ENCODE measurements at regions not wholly inside any gene's neighbourhood (a gene's known extent, or its start where the extent isn't known, plus 50 kb on each side); places are given as distances from the start of the nearest gene placed in this dataset.

DNA sequence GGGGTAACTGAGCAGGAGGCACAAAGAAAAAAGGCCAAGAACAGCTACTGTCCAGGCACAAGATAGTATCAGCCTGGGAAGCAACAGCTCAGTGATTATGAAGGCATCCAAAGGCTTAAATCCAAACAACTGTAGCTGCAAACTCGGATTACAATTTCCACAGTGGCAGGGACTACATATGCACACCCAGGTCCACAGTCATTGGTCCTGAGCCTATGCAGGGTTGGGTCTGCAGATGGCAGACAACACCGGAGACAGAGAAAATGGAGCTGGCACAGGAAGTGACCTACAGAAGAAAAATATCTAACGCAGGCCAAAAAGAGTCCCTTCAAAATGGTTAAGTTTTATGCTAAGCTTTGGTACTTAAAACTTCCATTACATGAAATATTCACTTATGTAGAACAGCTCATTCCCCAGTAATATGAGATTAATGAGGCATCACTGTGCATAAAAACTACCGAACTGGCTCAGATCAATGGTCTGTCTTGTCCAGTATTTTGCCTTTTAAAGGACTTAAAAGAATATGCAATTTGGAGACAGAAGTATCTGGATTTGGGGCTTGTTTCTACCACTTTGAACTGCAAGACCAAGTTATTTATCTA, 132.1 kb downstream of the SUCLG1 start:
- Histone ChIP-seq H3K9ac (no peak overlapping the region), H3K36me3 (ENCODE audit: low read depth) (no peaks in the 10 kb centered on the region), H2AFZ (no peak overlapping the region), H3K9me3 (ENCODE audit: low read depth) (no peaks in the 10 kb centered on the region), H3K9me2 (ENCODE audit: insufficient read depth) (no peaks in the 10 kb centered on the region), H3K79me2 (ENCODE audit: insufficient read depth) (no peaks in the 10 kb centered on the region), H3K4me3 (no peak overlapping the region), H3F3A (ENCODE audit: insufficient read depth) (no peaks in the 10 kb centered on the region), H3K4me1 (ENCODE audit: insufficient read depth) (no peaks in the 10 kb centered on the region), H3K4me2 (ENCODE audit: unreplicated experiment) (no peak overlapping the region), H3K27me3 (replicated peaks; ENCODE audit: insufficient read depth) (peaks cover 12% of the 10 kb centered on the region), H3K27ac (no peak overlapping the region), H4K20me1 (ENCODE audit: insufficient read depth) (no peaks in the 10 kb centered on the region)
- 32 to 42% methylated on average over 4 of the region's 4 CpGs for WGBS, 2 experiments (ENCODE audit: low coverage in 1 of 2, low lambda C conversion rate in 2 of 2, missing lambda C conversion rate in 2 of 2)
- no peak for DNase-seq
- in situ Hi-C loops (cut with MboI): loop anchor here (25.0 kb wide), 1 partner anchor 535 kb away; no protein-coding TSS in a partner anchor
- no peak for TF ChIP-seq EZH2phosphoT487 (IDR thresholded peaks at IDR 0.05; ENCODE audit: insufficient read depth, low read depth)
- TF ChIP-seq EZH2 (IDR thresholded peaks at IDR 0.05; ENCODE audit: insufficient read depth, poor library complexity, severe bottlenecking): no peak

DNA sequence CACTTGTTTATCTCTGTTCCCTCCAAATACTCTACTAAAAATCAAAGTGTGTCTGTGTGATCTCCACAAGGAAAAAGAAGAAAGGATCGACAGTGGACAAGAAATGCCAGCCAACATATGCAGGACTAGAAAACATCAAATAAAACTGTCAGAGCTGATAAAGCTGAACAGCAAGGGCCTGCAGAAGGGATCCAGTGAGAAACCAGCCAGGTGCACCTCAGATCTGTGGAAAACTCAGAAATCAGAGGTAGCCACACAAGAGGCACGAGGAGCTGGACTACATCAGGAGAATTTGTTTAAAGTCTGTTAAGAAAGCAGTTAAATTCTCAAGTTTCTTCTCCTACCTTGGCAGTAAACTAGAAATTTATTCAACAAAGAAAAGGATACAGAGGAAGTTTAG, 135.2 kb downstream of the SUCLG1 start:
- no peak overlapping the region for H3K9ac ChIP-seq
- H3K9me3 ChIP-seq (ENCODE audit: low read depth): no peaks in the 10 kb centered on the region
- in situ Hi-C loops (cut with MboI): no loop called here
- H3K27me3 ChIP-seq (replicated peaks; ENCODE audit: insufficient read depth): peaks cover 19% of the 10 kb centered on the region
- TF ChIP-seq EZH2phosphoT487 (IDR thresholded peaks at IDR 0.05; ENCODE audit: insufficient read depth, low read depth) (no peak), EZH2 (IDR thresholded peaks at IDR 0.05; ENCODE audit: insufficient read depth, poor library complexity, severe bottlenecking) (no peak)
- H3K27ac ChIP-seq: no peak overlapping the region
- H3K4me1 ChIP-seq (ENCODE audit: insufficient read depth): no peaks in the 10 kb centered on the region
- H3K9me2 ChIP-seq (ENCODE audit: insufficient read depth): no peaks in the 10 kb centered on the region
- no peak overlapping the region for H3K4me3 ChIP-seq
- H4K20me1 ChIP-seq (ENCODE audit: insufficient read depth): no peaks in the 10 kb centered on the region
- no peaks in the 10 kb centered on the region for H3K36me3 ChIP-seq (ENCODE audit: low read depth)
- no peak overlapping the region for H3K4me2 ChIP-seq (ENCODE audit: unreplicated experiment)
- no peak overlapping the region for H2AFZ ChIP-seq
- H3K79me2 ChIP-seq (ENCODE audit: insufficient read depth): no peaks in the 10 kb centered on the region
- no peak for DNase-seq
- H3F3A ChIP-seq (ENCODE audit: insufficient read depth): no peaks in the 10 kb centered on the region
- 32 to 33% methylated on average over 2 of the region's 2 CpGs for WGBS, 2 experiments (ENCODE audit: low coverage in 1 of 2, low lambda C conversion rate in 2 of 2, missing lambda C conversion rate in 2 of 2)

DNA sequence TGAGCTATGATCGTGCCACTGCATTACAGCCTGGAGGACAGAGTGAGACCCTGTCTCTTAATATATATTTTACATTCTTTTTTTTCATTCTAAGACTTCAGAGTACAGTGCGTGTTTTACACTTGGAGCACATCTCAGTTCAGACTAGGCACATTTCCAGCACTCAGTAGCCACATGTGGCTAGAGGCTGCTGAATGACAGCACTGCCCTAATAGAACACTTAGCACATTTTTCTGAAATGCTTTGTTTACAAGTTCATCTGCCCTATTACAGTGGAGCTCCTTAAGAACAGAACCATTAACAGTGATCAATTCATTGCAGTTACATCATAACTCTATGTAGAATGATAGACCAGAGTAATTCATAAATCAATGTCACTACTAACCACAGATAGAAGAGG, 138.1 kb downstream of the SUCLG1 start:
- no peaks in the 10 kb centered on the region for H3K9me3 ChIP-seq (ENCODE audit: low read depth)
- H3K27ac ChIP-seq: no peak overlapping the region
- H3K9me2 ChIP-seq (ENCODE audit: insufficient read depth): no peaks in the 10 kb centered on the region
- H2AFZ ChIP-seq: no peak overlapping the region
- no peak overlapping the region for H3K4me3 ChIP-seq
- no peaks in the 10 kb centered on the region for H3K36me3 ChIP-seq (ENCODE audit: low read depth)
- no peaks in the 10 kb centered on the region for H3K4me1 ChIP-seq (ENCODE audit: insufficient read depth)
- H3K27me3 ChIP-seq (replicated peaks; ENCODE audit: insufficient read depth): peaks cover 39% of the 10 kb centered on the region
- H3K79me2 ChIP-seq (ENCODE audit: insufficient read depth): no peaks in the 10 kb centered on the region
- no peaks in the 10 kb centered on the region for H3F3A ChIP-seq (ENCODE audit: insufficient read depth)
- 0 to 7% methylated on average over 2 of the region's 2 CpGs for WGBS, 2 experiments (ENCODE audit: low coverage in 1 of 2, low lambda C conversion rate in 2 of 2, missing lambda C conversion rate in 2 of 2)
- no peak overlapping the region for H3K9ac ChIP-seq
- TF ChIP-seq EZH2 (IDR thresholded peaks at IDR 0.05; ENCODE audit: insufficient read depth, poor library complexity, severe bottlenecking) (no peak), EZH2phosphoT487 (IDR thresholded peaks at IDR 0.05; ENCODE audit: insufficient read depth, low read depth) (no peak)
- DNase-seq: no peak
- no peak overlapping the region for H3K4me2 ChIP-seq (ENCODE audit: unreplicated experiment)
- in situ Hi-C loops (cut with MboI): no loop called here
- no peaks in the 10 kb centered on the region for H4K20me1 ChIP-seq (ENCODE audit: insufficient read depth)

DNA sequence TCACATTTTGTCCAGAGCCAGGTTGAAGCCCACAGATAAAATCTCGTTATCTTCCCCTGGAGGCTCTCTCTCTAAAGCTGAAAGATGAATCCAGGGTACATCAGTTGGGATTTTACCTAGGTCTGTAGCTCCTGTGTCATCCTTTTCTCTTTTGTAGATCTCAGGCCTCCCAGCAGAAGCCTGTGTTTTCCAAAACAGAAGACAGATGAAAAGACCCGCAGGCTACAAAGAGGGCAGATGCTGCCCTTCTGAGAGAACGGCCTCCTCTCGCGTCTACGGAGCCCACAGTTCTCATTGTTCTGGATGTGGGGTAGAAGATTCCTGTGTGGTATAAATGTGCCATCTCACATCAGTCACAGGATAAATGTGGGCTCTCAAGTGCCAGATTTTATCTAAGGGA, 139.5 kb downstream of the SUCLG1 start:
- no peaks in the 10 kb centered on the region for H3K4me1 ChIP-seq (ENCODE audit: insufficient read depth)
- H3K27ac ChIP-seq: no peak overlapping the region
- WGBS, 2 experiments (ENCODE audit: low coverage in 1 of 2, low lambda C conversion rate in 2 of 2, missing lambda C conversion rate in 2 of 2): 61 to 67% methylated on average over 6 of the region's 6 CpGs
- H3K36me3 ChIP-seq (ENCODE audit: low read depth): no peaks in the 10 kb centered on the region
- H3F3A ChIP-seq (ENCODE audit: insufficient read depth): no peaks in the 10 kb centered on the region
- H4K20me1 ChIP-seq (ENCODE audit: insufficient read depth): no peaks in the 10 kb centered on the region
- TF ChIP-seq EZH2phosphoT487 (IDR thresholded peaks at IDR 0.05; ENCODE audit: insufficient read depth, low read depth) (no peak), EZH2 (IDR thresholded peaks at IDR 0.05; ENCODE audit: insufficient read depth, poor library complexity, severe bottlenecking) (no peak)
- peaks cover 40% of the 10 kb centered on the region for H3K27me3 ChIP-seq (replicated peaks; ENCODE audit: insufficient read depth)
- no peak overlapping the region for H2AFZ ChIP-seq
- no peaks in the 10 kb centered on the region for H3K9me3 ChIP-seq (ENCODE audit: low read depth)
- no peaks in the 10 kb centered on the region for H3K9me2 ChIP-seq (ENCODE audit: insufficient read depth)
- no peak for DNase-seq
- H3K9ac ChIP-seq: no peak overlapping the region
- no peak overlapping the region for H3K4me3 ChIP-seq
- H3K4me2 ChIP-seq (ENCODE audit: unreplicated experiment): no peak overlapping the region
- H3K79me2 ChIP-seq (ENCODE audit: insufficient read depth): no peaks in the 10 kb centered on the region
- in situ Hi-C loops (cut with MboI): no loop called here

GRCh38 chr2:84317135-84317534, 141.9 kb downstream of the SUCLG1 start:
- no peaks in the 10 kb centered on the region for H4K20me1 ChIP-seq (ENCODE audit: insufficient read depth)
- in situ Hi-C loops (cut with MboI): no loop called here
- no peaks in the 10 kb centered on the region for H3K4me1 ChIP-seq (ENCODE audit: insufficient read depth)
- H3K4me2 ChIP-seq (ENCODE audit: unreplicated experiment): no peak overlapping the region
- no peaks in the 10 kb centered on the region for H3K9me3 ChIP-seq (ENCODE audit: low read depth)
- H3K27ac ChIP-seq: no peak overlapping the region
- no peaks in the 10 kb centered on the region for H3K36me3 ChIP-seq (ENCODE audit: low read depth)
- no peak for TF ChIP-seq EZH2phosphoT487 (IDR thresholded peaks at IDR 0.05; ENCODE audit: insufficient read depth, low read depth)
- TF ChIP-seq EZH2 (IDR thresholded peaks at IDR 0.05; ENCODE audit: insufficient read depth, poor library complexity, severe bottlenecking): no peak
- no peak for DNase-seq
- H3K4me3 ChIP-seq: no peak overlapping the region
- H3K79me2 ChIP-seq (ENCODE audit: insufficient read depth): no peaks in the 10 kb centered on the region
- no peak overlapping the region for H2AFZ ChIP-seq
- WGBS, 2 experiments (ENCODE audit: low coverage in 1 of 2, low lambda C conversion rate in 2 of 2, missing lambda C conversion rate in 2 of 2): 83 to 89% methylated on average over 2 of the region's 2 CpGs
- H3K9ac ChIP-seq: no peak overlapping the region
- H3F3A ChIP-seq (ENCODE audit: insufficient read depth): no peaks in the 10 kb centered on the region
- peaks cover 40% of the 10 kb centered on the region for H3K27me3 ChIP-seq (replicated peaks; ENCODE audit: insufficient read depth)
- no peaks in the 10 kb centered on the region for H3K9me2 ChIP-seq (ENCODE audit: insufficient read depth)

Data from GM23248 (cell line).